Choroid plexus epithelial cell (primary cell): ENCODE measurements at regions not wholly inside any gene's neighbourhood (a gene's known extent, or its start where the extent isn't known, plus 50 kb on each side); places are given as distances from the start of the nearest gene placed in this dataset.
"Not testable (repeated sequence)": the region's sequence is repeated elsewhere in the genome, so short reads cannot be mapped to it uniquely, and the experiment has no call there.

Experiments
- DNase-seq: peaks from one replicate; pipeline ENCODE4 v3.0.0-alpha.2; 2010; ENCODE audit warnings: low read depth
- H3K4me3 ChIP-seq: 2 replicates; pipeline ENCODE4 v1.5.1; 2011; ENCODE audit warnings: low read depth, mild to moderate bottlenecking, control low read depth, low read length, moderate library complexity
- CTCF ChIP-seq: conservative IDR thresholded peaks from 2 replicates; pipeline ENCODE4 v1.5.1; 2011; ENCODE audit warnings: low read depth, mild to moderate bottlenecking, control low read depth, inconsistent platforms, low read length, moderate library complexity

GRCh38 chr1:120941066-120941465 lies 51.5 kb downstream of the PPIAL4A start:
- not testable (repeated sequence) for DNase-seq, H3K4me3 ChIP-seq

- peak overlapping the region; percentile 61 for H3K4me3 ChIP-seq
- not testable (repeated sequence) for DNase-seq
These were observed 52.3 kb downstream of the PPIAL4A start for GRCh38 chr1:120941836-120942217.

- peak overlapping the region; percentile 61 for H3K4me3 ChIP-seq
- DNase-seq: peak; percentile 85
These were observed 52.8 kb downstream of the PPIAL4A start for GRCh38 chr1:120942218-120942944.

GRCh38 chr1:120942945-120943319 lies 53.4 kb downstream of the PPIAL4A start:
- H3K4me3 ChIP-seq, DNase-seq: not testable (repeated sequence)

GRCh38 chr1:120944691-120945090 lies 55.1 kb downstream of the PPIAL4A start:
- H3K4me3 ChIP-seq, DNase-seq: not testable (repeated sequence)

- DNase-seq, H3K4me3 ChIP-seq: not testable (repeated sequence)
These were observed 55.6 kb downstream of the PPIAL4A start for GRCh38 chr1:120945122-120945521.

- not testable (repeated sequence) for DNase-seq, H3K4me3 ChIP-seq
These were observed 57.5 kb downstream of the PPIAL4A start for GRCh38 chr1:120947114-120947513.

- DNase-seq, H3K4me3 ChIP-seq: not testable (repeated sequence)
These were observed 60.2 kb downstream of the PPIAL4A start for GRCh38 chr1:120949724-120950123.

- not testable (repeated sequence) for DNase-seq, H3K4me3 ChIP-seq
These were observed 61.1 kb downstream of the PPIAL4A start for GRCh38 chr1:120950633-120951032.

GRCh38 chr1:120951100-120951499 lies 61.5 kb downstream of the PPIAL4A start:
- not testable (repeated sequence) for H3K4me3 ChIP-seq, DNase-seq

GRCh38 chr1:120952207-120952870 lies 62.8 kb downstream of the PPIAL4A start:
- not testable (repeated sequence) for DNase-seq

GRCh38 chr1:120952871-120953265 lies 63.3 kb downstream of the PPIAL4A start:
- H3K4me3 ChIP-seq: peak overlapping the region; percentile 38
- DNase-seq: not testable (repeated sequence)

More at GRCh38 chr1:120952207-120952870, 62.8 kb downstream of the PPIAL4A start:
- peak overlapping the region; percentile 38 for H3K4me3 ChIP-seq

GRCh38 chr1:120954736-120955135 lies 65.2 kb downstream of the PPIAL4A start:
- H3K4me3 ChIP-seq: no peak overlapping the region
- TF ChIP-seq CTCF: no peak
- no peak for DNase-seq

GRCh38 chr1:120955961-120956360 lies 66.4 kb downstream of the PPIAL4A start:
- not testable (repeated sequence) for DNase-seq, H3K4me3 ChIP-seq

- H3K4me3 ChIP-seq: not testable (repeated sequence)
- DNase-seq: peak; percentile 38
These were observed 76.4 kb downstream of the PPIAL4A start for GRCh38 chr1:120966018-120966417.

GRCh38 chr1:120972863-120973262 lies 83.3 kb downstream of the PPIAL4A start:
- peak; percentile 83 for DNase-seq
- not testable (repeated sequence) for H3K4me3 ChIP-seq

- H3K4me3 ChIP-seq, DNase-seq: not testable (repeated sequence)
These were observed 84.3 kb downstream of the PPIAL4A start for GRCh38 chr1:120973836-120974235.

- H3K4me3 ChIP-seq: not testable (repeated sequence)
These were observed 87.7 kb downstream of the PPIAL4A start for GRCh38 chr1:120977279-120977678.

More at GRCh38 chr1:120977279-120977678, 87.7 kb downstream of the PPIAL4A start:
- DNase-seq: peak; percentile 66
